CD4-positive, alpha-beta memory T cell (primary cell): ENCODE measurements at regions not wholly inside any gene's neighbourhood (a gene's known extent, or its start where the extent isn't known, plus 50 kb on each side); places are given as distances from the start of the nearest gene placed in this dataset.

Experiments used
- CTCF ChIA-PET: fragments of 350-600 bp; sonication (Branson Sonifier 250); formaldehyde crosslinking; loops from one replicate; lab custom pipeline; 2021; ENCODE audit warnings: inconsistent platforms; ENCODE audit not compliant: partially characterized antibody; lab: Charles Lee
- POLR2A ChIA-PET: fragments of 350-600 bp; sonication (Branson Sonifier 250); formaldehyde crosslinking; loops from one replicate; lab custom pipeline; 2021; ENCODE audit not compliant: partially characterized antibody; lab: Charles Lee
- DNase-seq, 5 donors: peaks; one replicate each; pipeline versions ENCODE4 v3.0.0 to v3.0.0-alpha.2; 2020 to 2022; ENCODE audit warnings: mixed read lengths in 1 of 5
- H3K27ac ChIP-seq: one replicate; pipeline ENCODE4 v1.7.0; 2013; ENCODE audit warnings: low read depth, low read length
- H3K27me3 ChIP-seq: 2 replicates; pipeline ENCODE4 v1.7.0; 2013; ENCODE audit warnings: mild to moderate bottlenecking, low read length, moderate library complexity; ENCODE audit not compliant: insufficient read depth
- H3K36me3 ChIP-seq: 2 replicates; pipeline ENCODE4 v1.7.0; 2013; ENCODE audit warnings: mild to moderate bottlenecking, low read length, moderate library complexity; ENCODE audit not compliant: insufficient read depth
- H3K4me1 ChIP-seq: 2 replicates; pipeline ENCODE4 v1.7.0; 2013; ENCODE audit warnings: mild to moderate bottlenecking, low read length, moderate library complexity; ENCODE audit not compliant: insufficient read depth
- H3K4me3 ChIP-seq, 2 donors: one replicate each; pipeline ENCODE4 v1.7.0; 2013; ENCODE audit warnings: low read length in 2 of 2, mild to moderate bottlenecking in 1 of 2
- H3K9me3 ChIP-seq, 2 donors: one replicate each; pipeline ENCODE4 v1.7.0; 2013; ENCODE audit warnings: low read length in 2 of 2, control low read depth in 1 of 2; ENCODE audit not compliant: control insufficient read depth in 1 of 2
- H3K27ac Mint-ChIP-seq, 7 donors: one replicate each; pipeline ENCODE4 v1.8.0; 2020 to 2021; ENCODE audit warnings: mixed read lengths in 7 of 7, mild to moderate bottlenecking in 6 of 7, inconsistent platforms in 3 of 7, moderate library complexity in 3 of 7
- H3K27me3 Mint-ChIP-seq, 2 donors: one replicate each; pipeline ENCODE4 v1.8.0; 2020 to 2021; ENCODE audit warnings: mixed read lengths in 2 of 2
- H3K36me3 Mint-ChIP-seq, 2 donors: one replicate each; pipeline ENCODE4 v1.8.0; 2020 to 2021; ENCODE audit warnings: mixed read lengths in 2 of 2, inconsistent platforms in 1 of 2, mild to moderate bottlenecking in 1 of 2
- H3K4me1 Mint-ChIP-seq, 4 donors: one replicate each; pipeline ENCODE4 v1.8.0; 2020 to 2021; ENCODE audit warnings: mixed read lengths in 4 of 4, mild to moderate bottlenecking in 1 of 4
- H3K4me3 Mint-ChIP-seq, 8 donors: one replicate each; pipeline ENCODE4 v1.8.0; 2020 to 2021; ENCODE audit warnings: mixed read lengths in 8 of 8, mild to moderate bottlenecking in 7 of 8, moderate library complexity in 6 of 8, inconsistent platforms in 3 of 8
- H3K9me3 Mint-ChIP-seq, 8 donors: one replicate each; pipeline ENCODE4 v1.8.0; 2020 to 2021; ENCODE audit warnings: mixed read lengths in 8 of 8, mild to moderate bottlenecking in 5 of 8, inconsistent platforms in 3 of 8, moderate library complexity in 1 of 8
- intact Hi-C: fragments of 100-400 bp; cut with micrococcal nuclease; formaldehyde crosslinking; loops from one replicate; pipeline ENCODE4 v1.15.1; 2023

GRCh38 chr4:141309874-141310273, 89.2 kb downstream of the ZNF330 start:
- no peaks in the 10 kb centered on the region for H3K9me3 Mint-ChIP-seq
- Histone ChIP-seq H3K4me1 (no peaks in the 10 kb centered on the region), H3K36me3 (no peaks in the 10 kb centered on the region), H3K27ac (no peak overlapping the region), H3K9me3 (no peaks in the 10 kb centered on the region), H3K27me3 (no peaks in the 10 kb centered on the region), H3K4me3 (no peak overlapping the region)
- H3K36me3 Mint-ChIP-seq = no peaks in the 10 kb centered on the region
- POLR2A ChIA-PET = no interaction called here
- no peak overlapping the region for H3K27ac Mint-ChIP-seq
- no peak for DNase-seq
- H3K4me3 Mint-ChIP-seq = no peak overlapping the region
- intact Hi-C loops = loop anchor here (5.0 to 10.0 kb wide), 2 partner anchors 817 to 1775 kb away; no protein-coding TSS in a partner anchor
- H3K4me1 Mint-ChIP-seq = peaks cover 0 to 5% (median 2%) of the 10 kb centered on the region in 4 donors
- CTCF ChIA-PET = no interaction called here
- H3K27me3 Mint-ChIP-seq = peaks cover 0 to 2% of the 10 kb centered on the region in 2 donors

GRCh38 chr4:141311246-141312204, 90.8 kb downstream of the ZNF330 start:
- intact Hi-C loops = no loop called here
- H3K27me3 Mint-ChIP-seq = peaks cover 0 to 2% of the 10 kb centered on the region in 2 donors
- Histone ChIP-seq H3K9me3 (no peaks in the 10 kb centered on the region), H3K27me3 (no peaks in the 10 kb centered on the region), H3K36me3 (no peaks in the 10 kb centered on the region), H3K27ac (no peak overlapping the region), H3K4me3 (no peak overlapping the region), H3K4me1 (no peaks in the 10 kb centered on the region)
- CTCF ChIA-PET = interaction anchor here (0.9 to 1.0 kb wide), 2 partner anchors 9 to 11 kb away, joined by 3 read pairs; no protein-coding TSS in a partner anchor
- no peak overlapping the region for H3K4me3 Mint-ChIP-seq
- no peak overlapping the region for H3K27ac Mint-ChIP-seq
- no peaks in the 10 kb centered on the region for H3K36me3 Mint-ChIP-seq
- no peak for DNase-seq
- H3K4me1 Mint-ChIP-seq = peaks cover 0 to 5% (median 2%) of the 10 kb centered on the region in 4 donors
- POLR2A ChIA-PET = no interaction called here
- H3K9me3 Mint-ChIP-seq = no peaks in the 10 kb centered on the region

- H3K27ac ChIP-seq = no peak overlapping the region
- H3K9me3 ChIP-seq = no peaks in the 10 kb centered on the region
- no peaks in the 10 kb centered on the region for H3K36me3 ChIP-seq
- no peaks in the 10 kb centered on the region for H3K9me3 Mint-ChIP-seq
- ChIA-PET CTCF (interaction anchor here (1.2 kb wide), 1 partner anchor 9 kb away, joined by 5 read pairs; no protein-coding TSS in a partner anchor), POLR2A (no interaction called here)
- H3K27me3 Mint-ChIP-seq = peaks cover 4 to 5% of the 10 kb centered on the region in 2 donors
- H3K4me3 ChIP-seq = no peak overlapping the region
- no peak overlapping the region for H3K4me3 Mint-ChIP-seq
- no peak for DNase-seq
- no peaks in the 10 kb centered on the region for H3K4me1 ChIP-seq
- no peaks in the 10 kb centered on the region for H3K27me3 ChIP-seq
- no peaks in the 10 kb centered on the region for H3K4me1 Mint-ChIP-seq
- no peak overlapping the region for H3K27ac Mint-ChIP-seq
- H3K36me3 Mint-ChIP-seq = no peaks in the 10 kb centered on the region
- intact Hi-C loops = no loop called here
These were observed 93.9 kb downstream of the ZNF330 start for GRCh38 chr4:141314627-141315026.

- Histone ChIP-seq H3K4me1 (no peaks in the 10 kb centered on the region), H3K9me3 (no peaks in the 10 kb centered on the region), H3K27me3 (no peaks in the 10 kb centered on the region), H3K4me3 (no peak overlapping the region), H3K36me3 (no peaks in the 10 kb centered on the region), H3K27ac (no peak overlapping the region)
- H3K27me3 Mint-ChIP-seq = peaks cover 17 to 25% of the 10 kb centered on the region in 2 donors
- ChIA-PET CTCF (no interaction called here), POLR2A (no interaction called here)
- H3K4me1 Mint-ChIP-seq = peaks cover 0 to 10% (median 7%) of the 10 kb centered on the region in 4 donors
- no peak overlapping the region for H3K27ac Mint-ChIP-seq
- no peak for DNase-seq
- H3K36me3 Mint-ChIP-seq = no peaks in the 10 kb centered on the region
- H3K9me3 Mint-ChIP-seq = no peaks in the 10 kb centered on the region
- H3K4me3 Mint-ChIP-seq = peak overlapping the region in 1 of 8 donors; percentile 17
- intact Hi-C loops = no loop called here
These were observed 108.0 kb downstream of the ZNF330 start for GRCh38 chr4:141328560-141329173.

GRCh38 chr4:141329174-141329569, 108.5 kb downstream of the ZNF330 start:
- Histone ChIP-seq H3K36me3 (no peaks in the 10 kb centered on the region), H3K4me3 (no peak overlapping the region), H3K27me3 (no peaks in the 10 kb centered on the region), H3K27ac (no peak overlapping the region), H3K4me1 (no peaks in the 10 kb centered on the region), H3K9me3 (no peaks in the 10 kb centered on the region)
- intact Hi-C loops = no loop called here
- peak in 3 of 5 donors; percentile 3 to 21 (median 10) for DNase-seq
- no peak overlapping the region for H3K27ac Mint-ChIP-seq
- peaks cover 0 to 10% (median 8%) of the 10 kb centered on the region in 4 donors for H3K4me1 Mint-ChIP-seq
- peak overlapping the region in 1 of 8 donors; percentile 17 for H3K4me3 Mint-ChIP-seq
- ChIA-PET CTCF (no interaction called here), POLR2A (no interaction called here)
- H3K27me3 Mint-ChIP-seq = peaks cover 16 to 27% of the 10 kb centered on the region in 2 donors
- H3K9me3 Mint-ChIP-seq = no peaks in the 10 kb centered on the region
- H3K36me3 Mint-ChIP-seq = no peaks in the 10 kb centered on the region

GRCh38 chr4:141330616-141331015, 109.9 kb downstream of the ZNF330 start:
- Mint-ChIP-seq H3K4me3 (no peak overlapping the region), H3K4me1 (peaks cover 0 to 10% (median 8%) of the 10 kb centered on the region in 4 donors), H3K36me3 (no peaks in the 10 kb centered on the region), H3K9me3 (no peaks in the 10 kb centered on the region), H3K27ac (no peak overlapping the region), H3K27me3 (peaks cover 18 to 36% of the 10 kb centered on the region in 2 donors)
- ChIA-PET POLR2A (no interaction called here), CTCF (interaction anchor here (0.6 kb wide), 1 partner anchor 74 kb away, joined by 3 read pairs; no protein-coding TSS in a partner anchor)
- H3K27ac ChIP-seq = no peak overlapping the region
- H3K9me3 ChIP-seq = no peaks in the 10 kb centered on the region
- no peak for DNase-seq
- no peaks in the 10 kb centered on the region for H3K4me1 ChIP-seq
- no peaks in the 10 kb centered on the region for H3K27me3 ChIP-seq
- intact Hi-C loops = no loop called here
- H3K36me3 ChIP-seq = no peaks in the 10 kb centered on the region
- no peak overlapping the region for H3K4me3 ChIP-seq
